ENCODE measurements at regions not wholly inside any gene's neighbourhood (a gene's known extent, or its start where the extent isn't known, plus 50 kb on each side); places are given as distances from the start of the nearest gene placed in this dataset.

DNA sequence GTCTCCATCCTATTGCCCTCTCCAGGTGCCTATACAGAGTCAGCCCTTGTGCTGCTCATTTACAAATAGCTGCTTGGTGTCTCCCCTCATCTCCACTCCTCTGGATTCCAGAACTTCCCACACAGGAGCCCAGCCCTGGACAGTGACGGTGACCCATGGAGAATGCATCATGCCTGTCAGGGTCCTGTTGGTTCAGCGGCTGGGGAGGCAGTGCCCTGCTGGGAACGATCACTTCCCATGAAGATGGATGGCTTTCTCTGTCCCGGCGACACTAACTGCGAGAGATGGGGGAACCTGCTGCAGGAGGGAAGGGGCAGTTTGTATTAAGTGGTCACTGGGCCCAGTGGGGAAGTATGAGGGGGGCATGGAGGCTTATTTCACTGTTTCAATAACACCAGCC is 395.0 kb upstream of the TBX3 start:
- H3K27ac ChIP-seq (ENCODE audit: low read depth, low read length), result no peak overlapping the region
- 32 to 62% (median 49%) methylated on average over 6 of the region's 6 CpGs for WGBS, 3 donors

DNA sequence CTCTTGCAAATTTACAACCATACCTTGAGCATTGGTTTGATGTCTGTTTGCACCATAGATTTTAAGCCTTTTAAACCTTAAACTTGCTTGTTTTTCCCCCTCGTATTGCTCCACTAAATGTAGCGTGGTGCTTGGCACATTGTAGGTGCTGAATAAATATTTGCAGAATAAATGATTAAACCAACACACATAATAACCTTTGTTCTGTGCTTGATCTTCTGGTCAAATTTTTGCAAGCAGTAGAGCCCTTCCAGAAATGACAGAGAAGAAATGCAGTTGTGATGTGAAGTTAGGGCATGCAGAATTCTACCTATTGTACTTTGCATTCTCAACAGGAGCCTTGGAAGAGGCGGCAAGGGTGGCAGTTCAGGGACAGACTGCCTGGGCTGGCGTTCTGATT is 394.4 kb upstream of the TBX3 start:
- whole genome bisulfite sequencing, 3 donors, result 35 to 93% (median 87%) methylated on average over 4 of the region's 4 CpGs

DNA sequence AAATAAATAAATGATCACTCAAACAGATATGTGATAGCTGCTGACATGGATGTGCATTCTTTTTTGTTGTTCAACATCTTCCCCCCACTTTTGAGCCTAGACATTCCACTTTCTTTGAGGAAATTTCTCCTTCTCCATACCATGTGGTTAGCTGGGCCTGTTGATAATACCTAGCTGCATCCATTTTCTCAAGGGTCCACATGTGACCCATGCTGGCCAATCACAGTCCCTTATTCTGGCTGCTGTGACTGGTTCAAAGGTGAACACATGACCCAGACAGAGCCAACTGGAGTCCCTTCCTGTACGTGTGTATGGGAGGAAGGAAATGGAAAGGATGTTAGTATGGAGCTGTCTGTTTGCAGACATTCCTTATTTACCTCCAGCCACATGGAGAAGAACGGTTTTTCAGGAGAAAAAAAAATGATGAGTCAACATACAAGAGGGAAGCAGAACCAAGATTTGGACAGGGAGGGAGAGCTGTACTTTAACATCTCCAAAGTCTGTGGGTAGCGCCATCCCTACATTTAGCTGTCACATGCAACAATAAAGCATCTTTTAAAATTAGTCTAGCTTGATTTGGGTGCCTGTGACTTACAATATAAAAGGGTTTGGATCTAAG is 391.7 kb upstream of the TBX3 start:
- WGBS, 3 donors, result 61 to 70% (median 64%) methylated on average over 3 of the region's 3 CpGs
- no peak overlapping the region for H3K27ac ChIP-seq (ENCODE audit: low read depth, low read length)

More for the DNA sequence above, 394.4 kb upstream of the TBX3 start:
- no peak overlapping the region for H3K27ac ChIP-seq (ENCODE audit: low read depth, low read length)

DNA sequence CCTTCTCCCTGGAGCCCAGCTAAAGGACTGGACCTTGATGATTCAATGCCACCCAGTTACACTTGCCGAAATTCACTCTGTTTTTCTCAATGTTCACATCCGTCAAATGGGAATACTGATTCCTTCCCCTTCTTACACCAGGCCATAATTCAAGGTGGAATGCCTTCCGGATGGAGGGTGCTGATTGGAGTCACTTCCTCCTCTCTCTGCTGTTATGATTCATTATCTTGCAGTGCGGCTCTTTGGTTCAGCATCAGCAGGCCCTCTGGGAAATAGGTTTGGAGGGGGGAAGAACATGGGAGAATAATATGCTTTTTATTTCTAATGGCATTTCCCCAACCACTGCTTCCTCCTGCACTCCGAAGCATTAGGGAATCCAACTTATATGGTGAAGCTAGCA is 390.6 kb upstream of the TBX3 start:
- 67 to 82% (median 68%) methylated on average over 5 of the region's 5 CpGs for WGBS, 3 donors
- H3K27ac ChIP-seq (ENCODE audit: low read depth, low read length), result no peak overlapping the region

DNA sequence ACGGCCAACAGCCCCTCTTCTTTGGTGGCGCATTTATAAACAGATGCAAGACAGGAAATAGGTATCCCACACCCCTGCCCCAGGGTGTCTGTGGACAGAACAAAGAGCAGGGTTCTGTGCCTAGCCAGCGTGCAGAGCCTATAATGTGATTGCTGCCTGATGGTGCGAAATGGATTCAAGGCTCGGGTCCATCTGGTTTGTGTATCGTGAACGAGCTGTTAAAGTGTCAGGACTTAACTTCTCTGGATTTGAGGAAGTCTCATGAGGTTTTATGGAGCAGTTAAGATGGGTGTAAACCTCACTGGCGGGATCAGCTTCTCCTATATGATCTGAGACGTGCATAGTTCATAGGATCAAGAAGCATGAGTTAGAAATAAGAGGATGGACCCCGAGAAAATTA is 388.7 kb upstream of the TBX3 start:
- no peak overlapping the region for H3K27ac ChIP-seq (ENCODE audit: low read depth, low read length)
- 51 to 57% (median 55%) methylated on average over 10 of the region's 10 CpGs for WGBS, 3 donors

DNA sequence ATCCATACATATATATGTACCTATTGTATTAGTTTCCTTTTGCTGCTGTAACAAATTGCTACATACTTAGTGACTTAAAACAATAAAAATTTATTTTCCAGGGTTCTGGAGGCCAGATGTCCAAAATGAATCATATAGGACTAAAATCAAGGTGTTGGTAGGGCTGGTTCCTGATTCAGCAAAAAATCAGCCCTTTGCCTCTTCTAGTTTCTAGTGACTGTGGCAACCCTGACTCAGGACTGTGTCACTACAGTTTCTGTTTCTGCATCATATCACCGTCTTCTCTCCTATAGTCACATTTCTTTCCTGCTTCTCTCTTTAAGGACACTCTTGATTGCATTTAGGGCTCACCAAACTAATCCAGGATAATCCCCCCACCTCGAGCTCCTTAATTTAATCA is 386.3 kb upstream of the TBX3 start:
- no peak overlapping the region for H3K27ac ChIP-seq (ENCODE audit: low read depth, low read length)
- 72 to 94% (median 87%) methylated on average over 2 of the region's 2 CpGs for WGBS, 3 donors

DNA sequence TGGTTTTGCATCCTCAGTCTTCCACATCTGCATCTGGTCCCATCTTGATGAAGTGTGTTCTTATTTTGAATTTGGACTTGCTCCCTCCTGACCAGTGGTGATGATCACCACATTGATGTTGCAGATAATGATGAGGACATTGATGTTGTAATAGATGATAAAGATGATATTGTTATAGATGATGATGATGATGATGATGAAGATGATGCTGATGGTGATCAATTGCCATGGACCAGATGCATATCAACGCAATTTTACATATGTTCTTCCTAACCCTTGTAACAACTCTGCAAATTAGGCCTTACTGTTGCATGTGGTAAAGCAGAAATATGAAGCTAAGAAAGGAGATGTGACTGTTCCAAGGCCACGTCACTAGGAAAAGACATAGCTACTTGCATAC is 380.3 kb upstream of the TBX3 start:
- 86 to 93% (median 91%) methylated on average over 2 of the region's 2 CpGs for WGBS, 3 donors
- H3K27ac ChIP-seq (ENCODE audit: low read depth, low read length), result no peak overlapping the region

DNA sequence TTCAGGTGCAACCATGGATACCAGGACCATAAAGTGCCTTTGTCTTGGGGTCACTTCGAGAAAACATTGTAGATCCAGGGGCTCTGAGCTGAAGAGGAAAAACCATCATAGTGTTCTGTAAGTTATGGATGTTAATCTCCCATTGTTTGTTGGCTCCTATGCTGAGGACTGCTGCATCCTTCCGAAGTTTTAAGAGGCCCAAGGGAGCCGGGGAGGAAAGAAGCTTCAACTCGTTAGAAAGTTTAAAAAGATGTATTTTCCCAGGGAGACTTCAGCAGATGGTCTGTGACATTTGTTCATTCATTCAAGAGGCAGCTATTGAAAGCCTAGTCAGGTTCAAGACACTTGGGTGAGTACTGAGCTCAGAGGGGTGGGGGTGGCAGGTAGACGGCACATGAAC is 378.8 kb upstream of the TBX3 start:
- 57 to 70% (median 69%) methylated on average over 5 of the region's 5 CpGs for WGBS, 3 donors

DNA sequence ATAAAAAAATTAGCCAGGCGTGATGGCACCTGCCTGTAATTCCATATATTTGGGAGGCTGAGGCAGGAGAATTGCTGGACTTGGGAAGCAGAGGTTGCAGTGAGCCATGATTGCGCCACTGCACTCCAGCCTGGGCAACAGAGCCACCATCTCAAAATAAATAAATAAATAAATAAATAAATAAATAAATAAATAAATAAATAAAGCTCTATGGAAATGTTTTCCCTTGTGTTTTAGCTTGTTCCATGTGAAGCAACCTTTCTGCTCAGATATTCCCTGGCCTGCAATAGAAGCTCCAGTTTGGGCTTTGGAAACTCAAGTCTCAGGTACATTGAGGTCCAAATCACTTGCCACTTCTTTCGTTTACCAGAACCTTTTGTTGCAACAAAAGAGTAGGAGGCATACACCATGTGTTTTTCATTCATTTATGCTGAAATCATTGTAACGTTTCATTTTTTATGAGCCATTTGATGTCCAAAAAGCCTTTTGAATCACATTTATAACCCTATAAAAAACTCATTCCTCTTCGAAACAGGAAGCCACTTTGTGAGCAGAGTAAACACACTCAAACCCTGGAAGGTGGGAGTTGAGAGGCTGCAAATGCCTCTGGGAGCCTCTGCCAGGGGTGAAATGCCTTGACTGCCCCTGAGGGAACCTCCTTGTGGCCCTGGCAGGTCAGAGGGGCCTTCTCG is 376.6 kb upstream of the TBX3 start:
- H3K27ac ChIP-seq (ENCODE audit: low read depth, low read length), result no peak overlapping the region
- 75 to 83% (median 81%) methylated on average over 6 of the region's 6 CpGs for WGBS, 3 donors

More for the DNA sequence above, 378.8 kb upstream of the TBX3 start:
- no peak overlapping the region for H3K27ac ChIP-seq (ENCODE audit: low read depth, low read length)

DNA sequence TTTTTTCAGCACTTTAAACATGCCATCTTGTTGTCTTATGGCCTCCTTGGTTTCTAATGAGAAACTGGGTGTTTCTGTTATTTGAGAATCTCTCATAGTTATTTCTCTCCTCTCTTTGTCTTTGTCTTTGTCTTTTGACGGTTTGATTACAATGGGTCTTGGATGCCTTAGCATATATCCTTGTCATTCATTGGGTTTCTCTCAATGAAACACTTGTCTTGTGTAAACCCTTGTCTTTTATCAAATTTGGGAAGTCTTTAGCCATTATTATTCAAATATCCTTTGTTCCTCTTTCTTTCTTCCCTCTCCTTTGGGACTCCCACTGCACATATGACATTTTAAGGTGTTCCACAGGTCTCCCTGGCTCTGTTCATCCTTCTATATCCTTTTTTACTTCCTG is 373.5 kb upstream of the TBX3 start:
- H3K27ac ChIP-seq (ENCODE audit: low read depth, low read length), result no peak overlapping the region
- 30 to 81% (median 63%) methylated on average over 1 of the region's 1 CpG for WGBS, 3 donors

DNA sequence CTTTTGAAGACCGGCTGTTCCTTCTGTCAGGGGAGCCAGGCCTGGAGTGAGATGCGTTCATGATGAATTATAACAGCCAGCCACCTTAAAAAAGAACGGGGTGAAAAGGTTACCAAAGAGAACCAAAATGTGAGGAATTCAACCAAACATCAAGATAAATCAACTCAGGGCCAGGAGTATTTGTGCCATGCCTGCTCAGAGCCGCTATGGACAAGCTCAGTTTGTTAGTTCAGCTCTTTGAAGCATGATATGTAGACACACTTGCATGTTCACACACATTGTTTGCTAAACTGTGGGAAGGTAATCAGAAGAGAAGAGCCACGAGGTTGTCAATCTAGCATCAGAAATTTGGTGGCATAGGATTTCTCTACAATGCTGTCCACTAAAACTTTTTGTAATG is 367.4 kb upstream of the TBX3 start:
- H3K27ac ChIP-seq (ENCODE audit: low read depth, low read length), result no peak overlapping the region
- 40 to 67% (median 64%) methylated on average over 5 of the region's 5 CpGs for WGBS, 3 donors

DNA sequence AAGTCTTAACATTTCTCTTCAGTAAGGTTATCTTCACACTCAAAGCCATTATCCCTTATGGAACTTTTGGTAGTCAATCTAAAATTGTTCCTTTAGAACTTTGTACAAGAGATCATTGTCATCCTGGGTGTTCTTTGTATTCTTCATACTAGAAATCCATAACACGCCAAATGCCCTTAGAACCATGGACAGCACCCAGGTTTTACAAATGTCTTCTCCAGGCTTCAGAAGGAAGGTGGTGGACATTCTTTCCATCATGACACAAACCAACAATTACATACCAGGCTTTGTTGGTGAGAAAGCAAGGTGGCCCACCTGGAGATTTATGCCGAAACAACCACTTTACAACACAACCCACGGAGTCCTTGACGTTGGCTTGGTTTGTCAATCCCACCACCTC is 365.6 kb upstream of the TBX3 start:
- no peak overlapping the region for H3K27ac ChIP-seq (ENCODE audit: low read depth, low read length)
- 75 to 93% (median 91%) methylated on average over 4 of the region's 4 CpGs for WGBS, 3 donors

DNA sequence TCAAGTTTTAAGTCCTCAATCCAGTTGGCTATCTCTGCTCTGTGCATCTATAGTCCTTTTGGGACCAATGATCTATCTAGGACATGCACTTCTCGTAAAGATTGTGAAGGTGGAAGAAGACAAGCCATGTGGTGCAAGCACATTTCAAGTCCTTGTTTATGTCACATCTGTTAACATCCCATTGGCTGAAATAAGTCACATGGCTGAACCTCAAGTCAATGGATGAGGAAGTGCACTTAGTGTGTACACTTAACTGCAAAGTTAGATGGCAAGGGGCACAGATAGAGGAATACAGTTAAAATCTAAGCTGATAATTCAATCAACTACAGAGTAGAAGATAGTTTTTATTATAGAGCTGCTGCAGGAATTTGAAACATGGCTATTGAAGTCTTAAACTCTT is 362.8 kb upstream of the TBX3 start:
- no peak overlapping the region for H3K27ac ChIP-seq (ENCODE audit: low read depth, low read length)
- 77 to 84% (median 83%) methylated on average over 1 of the region's 1 CpG for WGBS, 3 donors

DNA sequence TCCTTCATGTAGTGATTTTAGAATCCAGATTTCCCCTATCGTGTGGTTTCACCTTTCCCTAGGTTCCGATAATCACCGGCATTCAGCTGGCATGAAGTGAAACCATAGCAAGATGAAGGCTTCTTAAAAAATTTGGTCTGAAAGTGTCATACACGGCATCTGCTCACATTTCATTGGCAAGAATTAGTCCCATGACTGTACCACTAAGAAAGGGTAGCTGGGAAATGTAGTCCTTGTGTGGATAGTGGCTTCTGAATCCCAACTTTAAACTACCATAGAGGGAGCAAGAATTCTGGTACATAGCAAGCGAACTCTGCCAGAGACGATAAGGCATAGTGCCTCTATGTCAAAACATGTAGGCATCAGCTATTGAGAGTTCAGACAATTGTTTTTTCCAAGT is 360.1 kb upstream of the TBX3 start:
- no peak overlapping the region for H3K27ac ChIP-seq (ENCODE audit: low read depth, low read length)

DNA sequence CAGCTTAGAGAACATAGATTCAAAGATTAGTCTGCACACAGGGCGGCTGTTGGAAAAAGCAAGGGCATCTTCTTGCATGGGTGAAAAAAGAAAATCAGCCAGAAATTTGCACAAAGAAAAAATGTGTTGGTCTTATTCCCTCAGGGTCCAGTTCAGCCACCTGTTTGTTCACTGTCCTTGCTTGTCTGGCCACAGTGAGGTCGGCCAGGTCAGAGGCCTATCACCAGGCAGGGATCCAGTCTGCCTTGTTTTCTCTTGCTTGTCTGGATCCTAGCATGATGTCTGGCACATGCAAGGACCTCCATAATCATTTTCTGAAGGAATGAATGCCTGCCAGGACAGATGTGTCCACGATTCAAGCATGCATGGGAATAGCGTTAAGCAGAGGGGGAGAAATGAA is 359.1 kb upstream of the TBX3 start:
- WGBS, 3 donors, result 77 to 89% (median 82%) methylated on average over 4 of the region's 4 CpGs
- no peak overlapping the region for H3K27ac ChIP-seq (ENCODE audit: low read depth, low read length)

More for the DNA sequence above, 360.1 kb upstream of the TBX3 start:
- 83 to 88% (median 83%) methylated on average over 6 of the region's 6 CpGs for WGBS, 3 donors

DNA sequence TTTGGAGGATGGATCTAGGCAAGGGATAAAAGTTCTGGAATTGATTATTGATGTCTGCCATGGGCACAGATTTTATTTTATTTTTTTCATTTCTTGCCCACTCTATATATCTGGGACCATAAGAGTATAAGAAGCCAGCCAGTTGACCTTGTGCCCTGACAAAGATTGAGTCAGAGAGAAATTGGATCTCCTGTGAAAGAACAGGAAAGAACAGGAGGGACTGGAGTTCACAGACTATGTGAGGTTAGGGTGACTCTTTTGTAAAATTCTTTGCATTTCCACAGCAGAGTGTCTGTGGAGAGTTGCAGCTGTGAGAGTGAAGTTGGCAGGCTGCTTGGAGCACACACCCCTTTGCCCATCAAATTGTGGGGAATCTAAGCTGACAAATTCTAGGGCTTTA is 358.4 kb upstream of the TBX3 start:
- no peak overlapping the region for H3K27ac ChIP-seq (ENCODE audit: low read depth, low read length)

DNA sequence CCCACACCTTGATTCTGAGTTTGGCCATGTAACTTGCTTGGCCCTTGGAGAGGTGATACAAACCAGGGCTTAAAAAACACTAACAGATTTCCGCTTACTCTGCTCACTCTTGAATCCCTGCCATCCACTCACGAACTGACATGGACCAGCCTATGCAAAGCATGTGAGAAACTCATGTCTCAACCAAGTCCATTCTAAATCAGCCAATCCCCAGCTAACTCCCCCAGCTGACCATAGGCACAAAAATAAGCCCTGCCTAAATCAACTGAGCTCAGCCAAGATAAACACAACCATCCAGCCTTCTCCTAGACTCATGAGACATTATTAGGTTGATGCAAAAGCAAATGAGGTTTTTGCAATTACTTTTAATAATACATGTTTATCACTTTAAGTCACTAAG is 353.9 kb upstream of the TBX3 start:
- no peak overlapping the region for H3K27ac ChIP-seq (ENCODE audit: low read depth, low read length)
- 60 to 67% (median 62%) methylated on average over 2 of the region's 2 CpGs for WGBS, 3 donors

DNA sequence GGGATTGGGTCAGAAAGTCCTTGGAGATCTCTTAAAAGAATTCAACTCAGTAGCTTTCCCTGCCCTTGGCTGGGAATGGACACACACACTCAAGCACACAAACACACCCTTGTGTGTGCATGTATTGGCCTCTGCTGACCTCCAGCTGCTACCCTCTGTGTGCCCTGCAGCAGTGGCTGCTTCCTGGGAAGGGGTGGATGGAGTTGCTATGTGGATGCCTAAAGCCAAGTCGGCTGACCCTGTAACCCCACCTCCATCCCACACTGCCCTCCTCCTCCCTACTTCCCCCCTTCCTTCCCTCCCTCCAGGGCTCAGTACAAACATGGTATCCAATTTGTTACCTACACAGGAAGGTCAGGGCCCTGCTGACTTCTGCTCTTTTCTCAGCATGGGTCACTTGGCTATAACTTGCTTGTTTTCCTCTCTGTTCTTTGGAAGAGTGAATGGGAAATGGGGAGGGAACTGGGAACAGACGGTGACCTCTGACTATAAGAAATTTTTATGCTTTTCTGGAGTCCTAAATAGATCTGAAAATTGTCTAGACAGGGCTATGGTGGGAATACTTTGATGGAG is 351.6 kb upstream of the TBX3 start:
- WGBS, 3 donors, result 19 to 33% (median 26%) methylated on average over 2 of the region's 2 CpGs
- no peak overlapping the region for H3K27ac ChIP-seq (ENCODE audit: low read depth, low read length)

DNA sequence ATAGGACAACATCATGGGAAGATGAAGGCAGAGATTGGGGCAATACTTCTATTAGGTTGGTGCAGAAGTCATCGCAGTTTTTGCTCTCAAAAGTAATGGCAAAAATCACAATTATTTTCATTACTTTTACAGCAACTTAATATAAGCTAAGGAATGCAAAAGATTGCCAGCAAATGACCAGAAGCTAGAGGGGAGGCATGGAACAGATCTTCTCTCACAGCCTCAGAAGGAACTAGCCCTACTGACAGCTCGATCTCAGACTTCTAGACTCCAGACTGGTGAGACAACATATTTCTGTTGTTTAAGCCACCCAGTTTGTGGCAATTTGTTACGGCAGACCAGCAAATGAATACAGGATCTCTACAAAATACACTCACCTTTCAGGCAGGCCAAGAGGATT is 348.5 kb upstream of the TBX3 start:
- 72 to 95% (median 84%) methylated on average over 3 of the region's 3 CpGs for WGBS, 3 donors
- no peak overlapping the region for H3K27ac ChIP-seq (ENCODE audit: low read depth, low read length)

DNA sequence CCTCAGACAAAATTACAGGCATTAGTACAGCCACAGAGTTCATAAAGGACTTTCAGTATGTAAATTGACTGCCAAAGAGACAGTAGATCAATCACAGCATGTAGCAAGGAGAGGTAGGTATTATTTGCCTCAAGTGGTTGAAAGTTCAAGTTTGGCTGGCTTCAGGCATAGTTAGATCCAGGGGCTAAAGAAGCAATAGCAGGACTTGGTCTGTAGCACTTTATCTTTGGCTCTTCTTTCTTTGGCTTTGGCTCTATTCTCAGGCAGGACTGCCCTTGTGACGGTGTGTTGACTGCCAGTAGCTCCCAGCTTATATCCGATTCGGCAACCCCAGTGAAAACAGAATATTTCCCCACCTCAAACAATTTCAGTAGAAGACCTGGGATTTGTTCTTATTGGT is 346.0 kb upstream of the TBX3 start:
- H3K27ac ChIP-seq (ENCODE audit: low read depth, low read length), result no peak overlapping the region
- WGBS, 3 donors, result 95 to 97% (median 96%) methylated on average over 3 of the region's 3 CpGs

All from adipose tissue (tissue), 3 donors.